ENCODE measurements at regions not wholly inside any gene's neighbourhood (a gene's known extent, or its start where the extent isn't known, plus 50 kb on each side); places are given as distances from the start of the nearest gene placed in this dataset.

GRCh38 chr2:6650311-6650710 is 215.4 kb downstream of the CMPK2 start (continued):
- no peak for TF ChIP-seq PRDM15 (CRISPR knock-in tag; IDR thresholded peaks at IDR 0.05)

GRCh38 chr2:6652251-6652650 is 213.5 kb downstream of the CMPK2 start:
- no peak overlapping the region for H3K4me3 Mint-ChIP-seq
- CTCF ChIA-PET = no interaction called here
- POLR2A ChIA-PET = no interaction called here
- peaks cover 84% of the 10 kb centered on the region for H3K9me3 Mint-ChIP-seq
- H3K36me3 Mint-ChIP-seq = peaks cover 70% of the 10 kb centered on the region
- H3K27ac Mint-ChIP-seq = no peak overlapping the region
- ATAC-seq = no peak
- H3K27me3 Mint-ChIP-seq (ENCODE audit: low read depth) = peaks cover 8% of the 10 kb centered on the region; the same call in 1 of the 2 replicates
- no peaks in the 10 kb centered on the region for H3K4me1 Mint-ChIP-seq
- no peak for TF ChIP-seq SP1 (CRISPR knock-in tag; conservative IDR thresholded peaks at IDR 0.05)
- no peak for TF ChIP-seq MXD4 (CRISPR knock-in tag; IDR thresholded peaks at IDR 0.05; ENCODE audit: borderline replicate concordance)
- no peak for TF ChIP-seq HMGA2 (CRISPR knock-in tag; IDR thresholded peaks at IDR 0.05)
- TF ChIP-seq GTF2I (CRISPR knock-in tag; conservative IDR thresholded peaks at IDR 0.05) = no peak
- no peak for TF ChIP-seq RORB (CRISPR knock-in tag; IDR thresholded peaks at IDR 0.05)
- TF ChIP-seq NFYB (CRISPR knock-in tag; conservative IDR thresholded peaks at IDR 0.05; ENCODE audit: low read depth) = no peak
- no peak for TF ChIP-seq CTCF (IDR thresholded peaks at IDR 0.05)
- no peak for TF ChIP-seq USF2 (CRISPR knock-in tag; IDR thresholded peaks at IDR 0.05)
- no peak for DNase-seq (ENCODE audit: low spot score)

DNA sequence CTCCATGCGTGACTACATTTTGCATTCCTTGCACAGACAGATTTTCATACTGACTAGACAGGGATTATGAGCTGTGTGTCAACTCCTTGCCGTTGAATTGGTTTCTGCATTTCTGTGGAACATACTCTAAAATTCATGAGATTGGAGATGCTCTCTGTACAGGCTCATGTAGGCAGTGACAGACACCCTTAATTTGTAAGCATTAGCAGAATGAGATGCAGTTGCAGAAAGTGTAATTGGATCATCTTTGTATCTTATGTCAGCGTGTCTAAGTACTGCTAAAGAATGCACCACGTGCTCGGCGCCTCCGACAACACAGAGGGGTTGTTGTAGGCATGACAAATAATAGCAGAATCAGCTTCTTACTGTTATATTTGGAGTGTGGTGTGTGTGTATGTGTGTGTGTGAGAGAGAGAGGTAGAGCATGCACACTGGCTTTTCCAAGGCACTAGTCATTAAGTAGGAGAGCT is 212.4 kb downstream of the CMPK2 start:
- Mint-ChIP-seq H3K27me3 (ENCODE audit: low read depth) (peaks cover 9% of the 10 kb centered on the region), H3K4me3 (no peak overlapping the region), H3K36me3 (peaks cover 69% of the 10 kb centered on the region), H3K27ac (no peak overlapping the region), H3K9me3 (peaks cover 82% of the 10 kb centered on the region), H3K4me1 (no peaks in the 10 kb centered on the region)
- ATAC-seq = no peak
- no peak for DNase-seq (ENCODE audit: low spot score)
- TF ChIP-seq USF1 (CRISPR knock-in tag; IDR thresholded peaks at IDR 0.05) (no peak), GRHL2 (CRISPR knock-in tag; IDR thresholded peaks at IDR 0.05; ENCODE audit: insufficient replicate concordance, severe bottlenecking) (no peak), ZNF121 (CRISPR knock-in tag; IDR thresholded peaks at IDR 0.05) (no peak), GABPB1 (CRISPR knock-in tag; IDR thresholded peaks at IDR 0.05) (no peak), ATF6 (CRISPR knock-in tag; IDR thresholded peaks at IDR 0.05) (no peak)
- ChIA-PET POLR2A (no interaction called here), CTCF (no interaction called here)

All from WTC11 (cell line).